CD4-positive, alpha-beta T cell (primary cell): ENCODE measurements at regions not wholly inside any gene's neighbourhood (a gene's known extent, or its start where the extent isn't known, plus 50 kb on each side); places are given as distances from the start of the nearest gene placed in this dataset.

Experiments used
- ATAC-seq: fragments of 200-7000 bp; cut with Tn5 transposase; one replicate; pipeline ENCODE4 v1.10.0; 2022; ENCODE audit warnings: mild to moderate bottlenecking; ENCODE audit not compliant: poor library complexity
- CTCF ChIA-PET: fragments of 350-600 bp; sonication (Branson Sonifier 250); formaldehyde crosslinking; loops from one replicate; lab custom pipeline; 2021; ENCODE audit warnings: antibody characterized with exemption, inconsistent platforms; lab: Charles Lee
- POLR2A ChIA-PET: fragments of 350-600 bp; sonication (Branson Sonifier 250); formaldehyde crosslinking; loops from one replicate; lab custom pipeline; 2021; ENCODE audit warnings: antibody characterized with exemption, inconsistent platforms; lab: Charles Lee
- DNase-seq, 14 experiments: peaks; one replicate each; pipeline ENCODE4 v3.0.0-alpha.2; 2013 to 2020; ENCODE audit warnings: mixed read lengths in 2 of 14
- H3K27ac ChIP-seq, 2 donors: one replicate each; pipeline versions ENCODE4 v1.5.1 to v1.7.0; 2013; ENCODE audit warnings: low read length in 2 of 2, low read depth in 1 of 2, mild to moderate bottlenecking in 1 of 2
- H3K27me3 ChIP-seq, 2 experiments: 1 replicate in 1 of 2; 2 replicates in 1 of 2; pipeline versions ENCODE4 v1.6.1 to v1.7.0; 2013; ENCODE audit warnings: low read length in 2 of 2, control low read depth in 1 of 2, mild to moderate bottlenecking in 1 of 2, moderate library complexity in 1 of 2; ENCODE audit not compliant: insufficient read depth in 2 of 2, control insufficient read depth in 1 of 2
- H3K36me3 ChIP-seq: one replicate; pipeline ENCODE4 v1.6.1; 2013; ENCODE audit warnings: low read length, control low read depth; ENCODE audit not compliant: insufficient read depth
- H3K4me1 ChIP-seq: one replicate; pipeline ENCODE4 v1.6.1; 2013; ENCODE audit warnings: low read length, control low read depth; ENCODE audit not compliant: insufficient read depth
- H3K4me3 ChIP-seq: one replicate; pipeline ENCODE4 v1.5.1; 2013; ENCODE audit warnings: mild to moderate bottlenecking, low read length, moderate library complexity
- H3K9me3 ChIP-seq, 2 experiments: 1 replicate in 1 of 2; 2 replicates in 1 of 2; pipeline versions ENCODE4 v1.6.1 to v1.7.0; 2013; ENCODE audit warnings: low read length in 2 of 2, mild to moderate bottlenecking in 2 of 2, control low read depth in 1 of 2, moderate library complexity in 1 of 2; ENCODE audit not compliant: control insufficient read depth in 1 of 2, insufficient read depth in 1 of 2
- H3K27ac Mint-ChIP-seq: one replicate; pipeline ENCODE4 v1.8.0; 2020; ENCODE audit warnings: mixed read lengths
- H3K27me3 Mint-ChIP-seq: one replicate; pipeline ENCODE4 v1.8.0; 2021; ENCODE audit warnings: mixed read lengths
- H3K36me3 Mint-ChIP-seq: one replicate; pipeline ENCODE4 v1.8.0; 2021; ENCODE audit warnings: low read depth, mixed read lengths
- H3K4me1 Mint-ChIP-seq: one replicate; pipeline ENCODE4 v1.8.0; 2021; ENCODE audit warnings: low read depth, mixed read lengths
- H3K4me3 Mint-ChIP-seq: one replicate; pipeline ENCODE4 v1.8.0; 2020; ENCODE audit warnings: mild to moderate bottlenecking, mixed read lengths
- H3K9me3 Mint-ChIP-seq: one replicate; pipeline ENCODE4 v1.8.0; 2020; ENCODE audit warnings: mixed read lengths
- CTCF ChIP-seq: fragments of 200-600 bp; IDR thresholded peaks from one replicate; pipeline ENCODE4 v1.8.0; 2022; ENCODE audit warnings: antibody characterized with exemption, mild to moderate bottlenecking
- intact Hi-C, 2 experiments: fragments of 100-400 bp; cut with DNase I in 1 of 2; cut with micrococcal nuclease in 1 of 2; formaldehyde crosslinking; loops; one replicate each; pipeline versions ENCODE4 v1.15.1 to v1.9.0; 2023 to 2025; cut with DNase I, micrococcal nuclease

DNA sequence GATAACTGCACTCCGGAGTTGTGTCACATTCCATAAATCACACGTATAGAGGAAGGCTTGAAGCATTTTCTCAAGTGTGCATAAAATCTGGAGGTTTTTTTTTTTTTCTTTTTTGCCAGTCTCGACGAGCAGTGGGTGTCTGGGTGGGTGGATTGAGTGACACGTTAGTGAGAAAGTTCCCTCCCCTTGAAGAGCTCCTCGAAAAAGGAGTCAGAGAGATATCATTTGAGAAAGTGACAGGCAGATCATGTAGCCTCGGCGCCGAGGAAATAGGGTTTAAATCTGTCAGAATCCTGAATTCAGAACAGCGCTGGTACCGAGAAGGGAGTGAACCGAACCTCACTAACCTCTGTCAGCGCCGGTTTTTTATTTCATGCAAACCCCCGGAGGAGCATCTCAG, 269.5 kb upstream of the ARID1B start:
- no peak overlapping the region for H3K27ac Mint-ChIP-seq
- ChIA-PET CTCF (no interaction called here), POLR2A (no interaction called here)
- peaks cover 6% of the 10 kb centered on the region for H3K27me3 Mint-ChIP-seq
- Histone ChIP-seq H3K4me1 (no peaks in the 10 kb centered on the region), H3K36me3 (no peaks in the 10 kb centered on the region), H3K27ac (no peak overlapping the region), H3K9me3 (peaks cover 0 to 3% of the 10 kb centered on the region in 2 experiments), H3K4me3 (no peak overlapping the region), H3K27me3 (no peaks in the 10 kb centered on the region)
- no peak for TF ChIP-seq CTCF
- no peak overlapping the region for H3K4me3 Mint-ChIP-seq
- no peak for ATAC-seq
- peaks cover 7% of the 10 kb centered on the region for H3K4me1 Mint-ChIP-seq
- intact Hi-C loops: no loop called here
- no peaks in the 10 kb centered on the region for H3K36me3 Mint-ChIP-seq
- no peak for DNase-seq
- H3K9me3 Mint-ChIP-seq: no peaks in the 10 kb centered on the region

DNA sequence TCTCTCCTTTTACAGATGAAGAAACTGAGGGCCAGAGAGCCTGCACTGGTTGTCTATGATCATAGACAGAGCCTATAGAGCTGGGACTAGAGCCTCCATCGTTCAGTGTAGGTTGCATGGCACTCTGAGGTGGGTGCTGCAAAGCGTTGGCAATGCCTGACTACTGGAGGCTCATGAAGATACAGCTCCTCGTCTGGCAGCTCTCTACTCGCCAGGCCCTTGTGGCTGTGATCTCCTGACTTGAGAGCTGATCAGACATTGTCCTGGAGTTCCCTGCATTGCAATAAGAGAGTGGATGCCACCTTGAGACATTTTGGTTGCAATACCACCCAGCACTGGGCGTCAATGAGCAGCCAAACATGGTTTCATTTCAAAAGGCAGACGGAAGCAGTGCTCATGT, 270.1 kb upstream of the ARID1B start:
- no peaks in the 10 kb centered on the region for H3K9me3 Mint-ChIP-seq
- ChIA-PET CTCF (no interaction called here), POLR2A (no interaction called here)
- peaks cover 7% of the 10 kb centered on the region for H3K4me1 Mint-ChIP-seq
- peaks cover 6% of the 10 kb centered on the region for H3K27me3 Mint-ChIP-seq
- no peak overlapping the region for H3K4me3 ChIP-seq
- intact Hi-C loops: no loop called here
- no peaks in the 10 kb centered on the region for H3K36me3 Mint-ChIP-seq
- DNase-seq (no peak), ATAC-seq (no peak)
- no peaks in the 10 kb centered on the region for H3K27me3 ChIP-seq
- no peak overlapping the region for H3K4me3 Mint-ChIP-seq
- no peak overlapping the region for H3K27ac ChIP-seq
- TF ChIP-seq CTCF: no peak
- no peak overlapping the region for H3K27ac Mint-ChIP-seq
- H3K9me3 ChIP-seq: peaks cover 0 to 3% of the 10 kb centered on the region in 2 experiments
- H3K36me3 ChIP-seq: no peaks in the 10 kb centered on the region
- no peaks in the 10 kb centered on the region for H3K4me1 ChIP-seq

DNA sequence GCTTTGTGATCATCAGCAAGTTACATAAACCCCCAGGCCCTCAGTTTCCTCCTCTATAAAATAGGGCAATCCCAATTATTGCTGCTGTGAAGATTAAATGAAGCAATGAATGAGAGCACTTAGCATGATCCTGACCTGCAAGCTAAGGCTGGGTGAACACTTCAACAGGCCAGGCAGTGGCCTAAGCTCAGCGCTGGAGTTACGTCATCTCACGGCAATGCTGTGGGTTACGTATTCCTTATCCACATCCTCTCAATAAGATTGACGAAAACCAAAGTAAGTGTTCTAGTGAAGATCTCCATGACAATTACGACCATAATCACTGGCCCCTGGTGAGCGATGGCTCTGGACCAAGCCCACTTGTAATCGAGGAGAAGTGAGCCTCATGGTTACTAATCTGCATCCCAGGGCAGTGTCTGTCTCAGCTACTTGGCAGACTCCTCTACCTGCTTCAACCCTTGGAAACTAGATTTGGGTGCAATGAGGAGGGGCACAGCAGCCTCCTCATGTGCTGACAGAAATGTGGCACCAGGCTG, 274.1 kb upstream of the ARID1B start:
- Mint-ChIP-seq H3K9me3 (no peaks in the 10 kb centered on the region), H3K4me3 (no peak overlapping the region), H3K36me3 (no peaks in the 10 kb centered on the region), H3K4me1 (no peaks in the 10 kb centered on the region), H3K27ac (no peak overlapping the region), H3K27me3 (no peaks in the 10 kb centered on the region)
- H3K27me3 ChIP-seq: peaks cover 0 to 2% of the 10 kb centered on the region in 2 experiments
- H3K27ac ChIP-seq: no peak overlapping the region
- ATAC-seq (no peak), DNase-seq (no peak)
- H3K4me3 ChIP-seq: no peak overlapping the region
- intact Hi-C loops: no loop called here
- no peak for TF ChIP-seq CTCF
- no peaks in the 10 kb centered on the region for H3K4me1 ChIP-seq
- CTCF ChIA-PET: no interaction called here
- H3K9me3 ChIP-seq: peaks cover 0 to 3% of the 10 kb centered on the region in 2 experiments
- POLR2A ChIA-PET: no interaction called here
- no peaks in the 10 kb centered on the region for H3K36me3 ChIP-seq
